WTC11 (cell line): ENCODE measurements at regions not wholly inside any gene's neighbourhood (a gene's known extent, or its start where the extent isn't known, plus 50 kb on each side); places are given as distances from the start of the nearest gene placed in this dataset.

Source experiments
- CTCF ChIP-seq: fragments of 200-600 bp; IDR thresholded peaks from 2 replicates; pipeline ENCODE4 v1.8.0; 2022; ENCODE audit warnings: antibody characterized with exemption
- SP1 ChIP-seq: sonication (generic); formaldehyde crosslinking; conservative IDR thresholded peaks from 2 replicates; pipeline ENCODE4 v1.8.1; 2022; ENCODE audit warnings: missing genetic modification reagents
- TF ChIP-seq, protein P1 (sequence below): sonication (generic); formaldehyde crosslinking; IDR thresholded peaks from 2 replicates; pipeline ENCODE4 v1.8.0; 2022; ENCODE audit warnings: missing genetic modification reagents

DNA sequence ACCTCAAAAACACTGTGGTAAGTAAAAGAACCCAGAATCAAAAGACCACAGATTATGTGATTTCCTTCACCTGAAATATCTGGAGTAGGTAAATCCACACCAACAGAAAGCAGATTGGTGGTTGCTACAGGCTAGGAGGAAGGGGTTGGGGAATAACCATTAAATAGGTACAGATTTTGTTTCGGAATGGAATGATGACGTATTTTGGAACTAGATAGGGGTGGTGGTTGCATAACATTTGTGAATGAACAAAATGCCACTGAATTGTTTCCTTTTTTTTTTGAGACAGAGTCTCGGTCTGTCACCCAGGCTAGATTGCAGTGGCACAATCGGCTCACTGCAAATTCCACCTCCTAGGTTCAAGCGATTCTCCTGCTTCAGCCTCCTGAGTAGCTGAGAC is 100.9 kb upstream of the RBFOX1 start:
- TF ChIP-seq CTCF: no peak
- TF ChIP-seq, protein P1, sequence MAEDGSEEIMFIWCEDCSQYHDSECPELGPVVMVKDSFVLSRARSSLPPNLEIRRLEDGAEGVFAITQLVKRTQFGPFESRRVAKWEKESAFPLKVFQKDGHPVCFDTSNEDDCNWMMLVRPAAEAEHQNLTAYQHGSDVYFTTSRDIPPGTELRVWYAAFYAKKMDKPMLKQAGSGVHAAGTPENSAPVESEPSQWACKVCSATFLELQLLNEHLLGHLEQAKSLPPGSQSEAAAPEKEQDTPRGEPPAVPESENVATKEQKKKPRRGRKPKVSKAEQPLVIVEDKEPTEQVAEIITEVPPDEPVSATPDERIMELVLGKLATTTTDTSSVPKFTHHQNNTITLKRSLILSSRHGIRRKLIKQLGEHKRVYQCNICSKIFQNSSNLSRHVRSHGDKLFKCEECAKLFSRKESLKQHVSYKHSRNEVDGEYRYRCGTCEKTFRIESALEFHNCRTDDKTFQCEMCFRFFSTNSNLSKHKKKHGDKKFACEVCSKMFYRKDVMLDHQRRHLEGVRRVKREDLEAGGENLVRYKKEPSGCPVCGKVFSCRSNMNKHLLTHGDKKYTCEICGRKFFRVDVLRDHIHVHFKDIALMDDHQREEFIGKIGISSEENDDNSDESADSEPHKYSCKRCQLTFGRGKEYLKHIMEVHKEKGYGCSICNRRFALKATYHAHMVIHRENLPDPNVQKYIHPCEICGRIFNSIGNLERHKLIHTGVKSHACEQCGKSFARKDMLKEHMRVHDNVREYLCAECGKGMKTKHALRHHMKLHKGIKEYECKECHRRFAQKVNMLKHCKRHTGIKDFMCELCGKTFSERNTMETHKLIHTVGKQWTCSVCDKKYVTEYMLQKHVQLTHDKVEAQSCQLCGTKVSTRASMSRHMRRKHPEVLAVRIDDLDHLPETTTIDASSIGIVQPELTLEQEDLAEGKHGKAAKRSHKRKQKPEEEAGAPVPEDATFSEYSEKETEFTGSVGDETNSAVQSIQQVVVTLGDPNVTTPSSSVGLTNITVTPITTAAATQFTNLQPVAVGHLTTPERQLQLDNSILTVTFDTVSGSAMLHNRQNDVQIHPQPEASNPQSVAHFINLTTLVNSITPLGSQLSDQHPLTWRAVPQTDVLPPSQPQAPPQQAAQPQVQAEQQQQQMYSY: no peak
- no peak for TF ChIP-seq SP1 (CRISPR knock-in tag)
